H9 (cell line): ENCODE measurements at regions not wholly inside any gene's neighbourhood (a gene's known extent, or its start where the extent isn't known, plus 50 kb on each side); places are given as distances from the start of the nearest gene placed in this dataset.

Experiments used
- DNase-seq: peaks from one replicate; pipeline ENCODE4 v3.0.0-alpha.2; 2017
- H2AFZ ChIP-seq: one replicate; pipeline ENCODE4 v1.6.1; 2013; ENCODE audit warnings: mild to moderate bottlenecking, low read length, control low read depth, moderate library complexity
- H2AK5ac ChIP-seq: 2 replicates; pipeline ENCODE4 v1.6.1; 2013; ENCODE audit warnings: low read length, control low read depth, mixed read lengths; ENCODE audit not compliant: insufficient read length
- H2BK120ac ChIP-seq: one replicate; pipeline ENCODE4 v1.6.1; 2013; ENCODE audit warnings: low read depth, mild to moderate bottlenecking, low read length, control low read depth, inconsistent platforms; ENCODE audit not compliant: poor library complexity, severe bottlenecking
- H2BK12ac ChIP-seq: 2 replicates; pipeline ENCODE4 v1.6.1; 2013; ENCODE audit warnings: low read length, control low read depth, mixed read lengths, low read depth; ENCODE audit not compliant: insufficient read length
- H2BK15ac ChIP-seq: 2 replicates; pipeline ENCODE4 v1.6.1; 2013; ENCODE audit warnings: low read depth, low read length, control low read depth
- H2BK20ac ChIP-seq: one replicate; pipeline ENCODE4 v1.6.1; 2013; ENCODE audit warnings: low read depth, mild to moderate bottlenecking, low read length, control low read depth, inconsistent platforms; ENCODE audit not compliant: poor library complexity, severe bottlenecking
- H2BK5ac ChIP-seq: 2 replicates; pipeline ENCODE4 v1.6.1; 2013; ENCODE audit warnings: low read length, control low read depth, mixed read lengths; ENCODE audit not compliant: insufficient read length
- H3K14ac ChIP-seq: 2 replicates; pipeline ENCODE4 v1.6.1; 2013; ENCODE audit warnings: low read length, control low read depth; ENCODE audit not compliant: insufficient read depth
- H3K18ac ChIP-seq: 2 replicates; pipeline ENCODE4 v1.6.1; 2013; ENCODE audit warnings: low read depth, mild to moderate bottlenecking, mixed read lengths, low read length, control low read depth; ENCODE audit not compliant: insufficient read length
- H3K23ac ChIP-seq: 2 replicates; pipeline ENCODE4 v1.6.1; 2013; ENCODE audit warnings: low read length, control low read depth, mixed read lengths, low read depth; ENCODE audit not compliant: insufficient read length
- H3K23me2 ChIP-seq: 2 replicates; pipeline ENCODE4 v1.6.1; 2013; ENCODE audit warnings: low read depth, mild to moderate bottlenecking, mixed read lengths, low read length, control low read depth; ENCODE audit not compliant: insufficient read length, poor library complexity, severe bottlenecking
- H3K27ac ChIP-seq: 2 replicates; pipeline ENCODE4 v1.5.1; 2013; ENCODE audit warnings: low read length, control low read depth, mixed read lengths, low read depth; ENCODE audit not compliant: insufficient read length
- H3K27me3 ChIP-seq: 2 replicates; pipeline ENCODE4 v1.6.1; 2013; ENCODE audit warnings: low read length, control low read depth, inconsistent platforms; ENCODE audit not compliant: insufficient read depth
- H3K4ac ChIP-seq: 2 replicates; pipeline ENCODE4 v1.6.1; 2013; ENCODE audit warnings: low read depth, mild to moderate bottlenecking, control low read depth, inconsistent platforms, low read length, moderate library complexity
- H3K4me1 ChIP-seq: 2 replicates; pipeline ENCODE4 v1.6.1; 2013; ENCODE audit warnings: low read length, control low read depth, inconsistent platforms; ENCODE audit not compliant: insufficient read depth
- H3K4me2 ChIP-seq: 2 replicates; pipeline ENCODE4 v1.6.1; 2013; ENCODE audit warnings: low read length, control low read depth, mixed read lengths; ENCODE audit not compliant: insufficient read length, insufficient read depth
- H3K56ac ChIP-seq: 2 replicates; pipeline ENCODE4 v1.6.1; 2013; ENCODE audit warnings: low read depth, mild to moderate bottlenecking, mixed read lengths, low read length, control low read depth; ENCODE audit not compliant: insufficient read length
- H3K79me1 ChIP-seq: 2 replicates; pipeline ENCODE4 v1.6.1; 2013; ENCODE audit warnings: low read depth, mild to moderate bottlenecking, moderate library complexity, low read length, control low read depth, inconsistent platforms; ENCODE audit not compliant: insufficient read depth, poor library complexity, severe bottlenecking
- H3K79me2 ChIP-seq: 2 replicates; pipeline ENCODE4 v1.6.1; 2013; ENCODE audit warnings: low read length, control low read depth, inconsistent platforms; ENCODE audit not compliant: insufficient read depth
- H3K9ac ChIP-seq: 2 replicates; pipeline ENCODE4 v1.6.1; 2013; ENCODE audit warnings: low read length, control low read depth, mixed read lengths; ENCODE audit not compliant: insufficient read length; ENCODE audit errors: extremely low read depth
- H3K9me3 ChIP-seq: one replicate; pipeline ENCODE4 v1.6.1; 2013; ENCODE audit warnings: low read depth, low read length, inconsistent platforms; ENCODE audit not compliant: control insufficient read depth
- H3T11ph ChIP-seq: one replicate; pipeline ENCODE4 v1.6.1; 2013; ENCODE audit warnings: mild to moderate bottlenecking, low read length, control low read depth, inconsistent platforms
- H4K20me1 ChIP-seq: one replicate; pipeline ENCODE4 v1.6.1; 2013; ENCODE audit not compliant: control insufficient read depth, insufficient read length, insufficient read depth
- H4K5ac ChIP-seq: 2 replicates; pipeline ENCODE4 v1.6.1; 2013; ENCODE audit warnings: low read depth, mild to moderate bottlenecking, mixed read lengths, low read length, control low read depth; ENCODE audit not compliant: insufficient read length
- H4K8ac ChIP-seq: replicated peaks from 2 replicates; pipeline ENCODE4 v1.6.1; 2013; ENCODE audit warnings: low read length, control low read depth, mixed read lengths, low read depth; ENCODE audit not compliant: insufficient read length
- H4K91ac ChIP-seq: 2 replicates; pipeline ENCODE4 v1.6.1; 2013; ENCODE audit warnings: low read depth, mild to moderate bottlenecking, moderate library complexity, mixed read lengths, low read length, control low read depth; ENCODE audit not compliant: insufficient read length
- H3K27ac Mint-ChIP-seq, 3 experiments: 2 replicates in 2 of 3; 3 replicates in 1 of 3; pipeline ENCODE4 v1.8.0; 2020 to 2021; ENCODE audit warnings: mixed read lengths in 3 of 3, mild to moderate bottlenecking in 1 of 3, moderate library complexity in 1 of 3
- H3K27me3 Mint-ChIP-seq: 2 replicates; pipeline ENCODE4 v1.8.0; 2021; ENCODE audit warnings: low read depth, mild to moderate bottlenecking, moderate library complexity, mixed read lengths
- H3K36me3 Mint-ChIP-seq, 3 experiments: 2 replicates in 2 of 3; 3 replicates in 1 of 3; pipeline ENCODE4 v1.8.0; 2020 to 2021; ENCODE audit warnings: low read depth in 3 of 3, mixed read lengths in 3 of 3; ENCODE audit not compliant: insufficient read depth in 1 of 3
- H3K4me1 Mint-ChIP-seq, 2 experiments: 2 replicates each; pipeline ENCODE4 v1.8.0; 2020; ENCODE audit warnings: mixed read lengths in 2 of 2
- H3K4me3 Mint-ChIP-seq, 2 experiments: 2 replicates in 1 of 2; 3 replicates in 1 of 2; pipeline ENCODE4 v1.8.0; 2020 to 2021; ENCODE audit warnings: mild to moderate bottlenecking in 2 of 2, mixed read lengths in 2 of 2, moderate library complexity in 1 of 2
- H3K9me3 Mint-ChIP-seq, 2 experiments: 2 replicates in 1 of 2; 3 replicates in 1 of 2; pipeline ENCODE4 v1.8.0; 2020; ENCODE audit warnings: mild to moderate bottlenecking in 2 of 2, mixed read lengths in 2 of 2, moderate library complexity in 1 of 2
- CTCF ChIP-seq: fragments of 200-600 bp; sonication (generic); conservative IDR thresholded peaks from 3 replicates; pipeline ENCODE4 v1.8.0; 2021; ENCODE audit warnings: antibody characterized with exemption, mild to moderate bottlenecking
- WGBS: extraction: QIAGEN DNeasy Blood & Tissue Kit; methylation state at CpG from one replicate; pipeline ENCODE4 v1.1.7; 2013; ENCODE audit warnings: missing lambda C conversion rate, low lambda C conversion rate, mixed read lengths; ENCODE audit not compliant: insufficient read length; ENCODE audit errors: extremely low coverage; 5-methylcytosine and 5-hydroxymethylcytosine counted together

GRCh38 chr1:90782046-90782445, 64.9 kb upstream of the BARHL2 start:
- H3K9ac ChIP-seq: no peak overlapping the region
- H2AFZ ChIP-seq: no peak overlapping the region
- Mint-ChIP-seq H3K36me3 (no peaks in the 10 kb centered on the region), H3K4me1 (peaks cover 15 to 16% of the 10 kb centered on the region in 2 experiments), H3K4me3 (no peak overlapping the region), H3K9me3 (no peaks in the 10 kb centered on the region), H3K27me3 (no peaks in the 10 kb centered on the region; the same call in 1 of the 2 replicates), H3K27ac (no peak overlapping the region)
- H3K4ac ChIP-seq: no peak overlapping the region
- no CpG with 5 or more reads among the region's 2 CpGs for WGBS
- H2BK5ac ChIP-seq: no peak overlapping the region
- no peak overlapping the region for H4K5ac ChIP-seq
- no peak overlapping the region for H2BK15ac ChIP-seq
- no peak overlapping the region for H4K91ac ChIP-seq
- no peaks in the 10 kb centered on the region for H3K79me1 ChIP-seq
- H4K8ac ChIP-seq: no peak overlapping the region
- H3K27ac ChIP-seq: no peak overlapping the region
- no peak overlapping the region for H3K18ac ChIP-seq
- no peak overlapping the region for H3T11ph ChIP-seq
- no peak overlapping the region for H2BK12ac ChIP-seq
- H3K9me3 ChIP-seq: no peaks in the 10 kb centered on the region
- H3K27me3 ChIP-seq: no peaks in the 10 kb centered on the region
- no peak for DNase-seq
- H3K56ac ChIP-seq: no peak overlapping the region
- H2BK120ac ChIP-seq: no peak overlapping the region
- H2AK5ac ChIP-seq: no peak overlapping the region
- TF ChIP-seq CTCF: no peak
- H3K79me2 ChIP-seq: no peaks in the 10 kb centered on the region
- H4K20me1 ChIP-seq: no peaks in the 10 kb centered on the region
- no peak overlapping the region for H3K23ac ChIP-seq
- no peak overlapping the region for H3K4me2 ChIP-seq
- H2BK20ac ChIP-seq: no peak overlapping the region
- no peaks in the 10 kb centered on the region for H3K23me2 ChIP-seq
- no peaks in the 10 kb centered on the region for H3K4me1 ChIP-seq
- no peak overlapping the region for H3K14ac ChIP-seq
